Astrocyte (in vitro differentiated cells and primary cell): ENCODE measurements at regions not wholly inside any gene's neighbourhood (a gene's known extent, or its start where the extent isn't known, plus 50 kb on each side); places are given as distances from the start of the nearest gene placed in this dataset.

Experiments used
- EZH2 ChIP-seq: IDR thresholded peaks from 2 replicates; pipeline ENCODE4 v1.6.1; 2012; ENCODE audit warnings: mild to moderate bottlenecking, low read length, inconsistent platforms; ENCODE audit not compliant: insufficient read depth
- TF ChIP-seq, protein P1 (sequence below): IDR thresholded peaks from 2 replicates; pipeline ENCODE4 v1.5.1; 2011; ENCODE audit warnings: low read depth, mild to moderate bottlenecking, inconsistent platforms, low read length, moderate library complexity; ENCODE audit not compliant: insufficient read depth

DNA sequence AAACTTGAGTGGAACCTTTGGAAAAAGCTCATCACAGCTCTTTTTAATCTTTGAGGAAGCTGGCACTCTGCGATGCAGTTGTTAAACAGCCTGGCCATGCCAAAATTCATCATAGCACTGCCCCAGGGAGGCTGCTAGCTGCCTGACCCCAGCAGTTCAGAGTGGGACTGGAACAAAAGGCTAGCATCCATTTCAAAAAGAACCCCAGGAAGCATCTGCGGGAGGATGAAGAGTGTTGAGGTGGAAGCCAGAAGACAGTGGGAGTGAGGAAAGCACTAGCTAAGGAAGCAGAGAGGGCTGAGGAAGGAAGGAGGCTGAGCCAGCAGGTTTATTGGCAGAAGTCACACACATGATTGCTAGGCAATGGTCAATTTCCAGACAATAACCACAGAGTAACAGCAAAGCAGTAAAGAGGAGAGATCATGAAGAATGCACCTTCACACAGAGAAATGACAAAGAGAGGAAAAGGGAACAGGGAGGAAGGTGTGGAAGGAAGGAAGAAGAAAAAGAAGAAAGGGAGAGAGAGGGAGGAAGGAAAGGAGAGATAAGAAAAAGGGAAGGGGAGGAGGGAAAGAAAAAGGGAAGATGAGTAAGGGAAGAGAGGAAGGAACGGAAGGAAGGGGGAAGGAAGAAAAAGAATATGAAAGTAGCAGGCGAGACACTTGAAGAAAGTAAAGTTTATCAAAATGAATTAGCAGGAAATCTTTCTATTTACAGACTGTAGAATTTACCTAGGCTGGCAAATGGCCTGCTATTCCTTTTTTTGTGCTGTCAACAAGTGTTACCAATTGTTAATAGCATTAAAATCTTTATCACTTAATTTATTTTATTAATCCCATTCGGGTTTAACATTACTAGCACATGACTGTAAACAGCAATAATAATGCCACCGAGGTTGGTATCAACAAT, 270.0 kb upstream of the PSMD7 start:
- TF ChIP-seq, protein P1, sequence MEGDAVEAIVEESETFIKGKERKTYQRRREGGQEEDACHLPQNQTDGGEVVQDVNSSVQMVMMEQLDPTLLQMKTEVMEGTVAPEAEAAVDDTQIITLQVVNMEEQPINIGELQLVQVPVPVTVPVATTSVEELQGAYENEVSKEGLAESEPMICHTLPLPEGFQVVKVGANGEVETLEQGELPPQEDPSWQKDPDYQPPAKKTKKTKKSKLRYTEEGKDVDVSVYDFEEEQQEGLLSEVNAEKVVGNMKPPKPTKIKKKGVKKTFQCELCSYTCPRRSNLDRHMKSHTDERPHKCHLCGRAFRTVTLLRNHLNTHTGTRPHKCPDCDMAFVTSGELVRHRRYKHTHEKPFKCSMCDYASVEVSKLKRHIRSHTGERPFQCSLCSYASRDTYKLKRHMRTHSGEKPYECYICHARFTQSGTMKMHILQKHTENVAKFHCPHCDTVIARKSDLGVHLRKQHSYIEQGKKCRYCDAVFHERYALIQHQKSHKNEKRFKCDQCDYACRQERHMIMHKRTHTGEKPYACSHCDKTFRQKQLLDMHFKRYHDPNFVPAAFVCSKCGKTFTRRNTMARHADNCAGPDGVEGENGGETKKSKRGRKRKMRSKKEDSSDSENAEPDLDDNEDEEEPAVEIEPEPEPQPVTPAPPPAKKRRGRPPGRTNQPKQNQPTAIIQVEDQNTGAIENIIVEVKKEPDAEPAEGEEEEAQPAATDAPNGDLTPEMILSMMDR: no peak
- TF ChIP-seq EZH2: no peak
